AG08395 (cell line): ENCODE measurements at regions not wholly inside any gene's neighbourhood (a gene's known extent, or its start where the extent isn't known, plus 50 kb on each side); places are given as distances from the start of the nearest gene placed in this dataset.
"Not testable (repeated sequence)": the region's sequence is repeated elsewhere in the genome, so short reads cannot be mapped to it uniquely, and the experiment has no call there.

Source experiments
- DNase-seq: peaks from one replicate; pipeline ENCODE4 v3.0.0; 2012; ENCODE audit warnings: mixed read lengths, low spot score

DNA sequence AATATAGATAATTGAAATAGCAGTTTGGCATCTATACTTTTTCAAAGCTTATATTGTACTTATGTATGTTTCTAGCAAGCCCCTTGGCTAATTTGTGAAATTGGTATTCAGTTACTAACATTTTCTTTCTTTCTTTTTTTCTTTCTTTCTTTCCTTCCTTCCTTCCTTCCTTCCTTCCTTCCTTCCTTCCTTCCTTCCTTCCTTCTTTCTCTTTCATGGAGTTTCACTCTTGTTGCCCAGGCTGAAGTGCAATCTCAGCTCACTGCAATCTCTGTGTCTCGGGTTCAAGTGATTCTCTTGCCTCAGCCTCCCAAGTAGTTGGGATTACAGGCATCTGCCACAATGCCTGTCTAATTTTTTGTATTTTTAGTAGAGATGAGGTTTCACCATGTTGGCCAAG, 215.4 kb downstream of the NNT start:
- DNase-seq = not testable (repeated sequence)

GRCh38 chr5:43815497-43815896, 212.5 kb downstream of the NNT start:
- DNase-seq = no peak

DNA sequence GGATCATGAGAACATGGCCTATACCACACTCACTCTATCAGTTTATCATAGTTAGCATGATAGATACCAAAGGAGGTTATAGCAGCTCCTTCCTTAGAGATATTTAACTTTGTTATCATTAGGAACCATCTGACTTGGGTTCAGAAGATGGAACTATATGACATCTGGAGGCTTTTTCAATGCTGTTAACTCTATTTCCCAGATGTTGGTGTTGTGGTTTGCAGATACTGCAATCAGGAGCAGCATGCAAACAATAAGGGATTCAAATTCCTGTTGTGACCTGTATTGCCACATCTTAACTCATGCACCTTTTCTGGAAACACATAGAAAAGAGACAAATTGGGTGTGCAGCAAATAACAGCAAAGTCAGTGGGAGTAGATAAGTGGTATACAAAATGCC, 201.7 kb downstream of the NNT start:
- no peak for DNase-seq

- DNase-seq = no peak
These were observed 201.1 kb downstream of the NNT start for GRCh38 chr5:43804041-43804440.

DNA sequence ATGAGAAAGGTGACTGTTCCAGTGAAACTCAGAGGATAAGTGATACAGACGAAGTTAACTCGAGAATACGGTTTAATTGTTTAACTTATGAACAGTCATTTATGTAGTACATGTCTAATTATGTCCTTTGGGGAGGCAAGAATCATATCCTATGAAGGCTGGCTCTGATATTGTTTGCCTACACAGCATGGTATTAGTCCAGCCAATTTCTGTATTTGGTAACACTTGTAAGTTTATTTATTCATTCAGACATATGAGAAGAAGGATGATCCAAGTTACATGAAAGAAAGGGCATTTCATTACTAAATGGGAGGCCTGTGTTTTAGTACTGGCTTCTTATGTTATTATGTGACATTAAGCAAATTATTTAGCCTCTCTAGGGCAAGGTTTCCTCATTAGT, 199.7 kb downstream of the NNT start:
- DNase-seq = peak; percentile 10

DNA sequence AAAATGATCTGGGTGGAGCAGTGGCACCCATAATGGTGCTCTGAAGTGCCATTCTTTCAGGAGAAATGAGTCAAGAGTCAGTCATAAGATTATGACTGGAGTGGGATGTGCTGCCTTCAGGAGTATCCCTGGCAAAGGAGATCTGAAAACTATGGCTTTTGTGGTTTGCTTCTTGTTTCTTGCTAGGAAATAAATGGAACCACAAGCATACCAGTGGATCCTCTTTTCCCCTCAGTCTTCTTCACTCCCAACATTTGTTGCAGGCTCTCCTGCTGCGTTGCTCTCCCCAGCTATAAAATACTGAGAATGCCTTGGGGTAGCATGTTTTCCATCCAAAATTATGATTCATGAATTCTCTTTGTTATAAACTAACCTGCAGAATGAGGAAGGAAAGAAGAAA, 199.1 kb downstream of the NNT start:
- DNase-seq = peak; percentile 78

DNA sequence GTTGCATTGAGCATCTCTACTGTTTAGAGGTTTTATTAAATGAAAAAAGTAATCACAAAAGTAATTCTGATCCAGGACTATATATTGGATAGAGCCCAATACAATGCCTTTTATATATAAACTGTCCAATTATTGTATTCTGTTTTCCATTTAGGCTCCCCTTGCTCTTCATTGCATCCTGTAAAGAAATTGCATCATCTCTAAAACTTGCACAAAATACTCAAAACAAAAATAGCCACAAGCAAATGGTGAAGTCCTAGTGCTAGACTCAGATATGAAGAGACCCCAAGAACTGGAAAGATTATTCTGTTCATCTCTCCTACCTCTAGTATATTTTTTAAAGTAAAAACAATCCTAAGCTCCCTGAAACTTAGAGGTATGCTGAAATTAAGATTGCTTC, 195.8 kb downstream of the NNT start:
- no peak for DNase-seq

GRCh38 chr5:43791880-43792279, 188.9 kb downstream of the NNT start:
- DNase-seq = not testable (repeated sequence)

DNA sequence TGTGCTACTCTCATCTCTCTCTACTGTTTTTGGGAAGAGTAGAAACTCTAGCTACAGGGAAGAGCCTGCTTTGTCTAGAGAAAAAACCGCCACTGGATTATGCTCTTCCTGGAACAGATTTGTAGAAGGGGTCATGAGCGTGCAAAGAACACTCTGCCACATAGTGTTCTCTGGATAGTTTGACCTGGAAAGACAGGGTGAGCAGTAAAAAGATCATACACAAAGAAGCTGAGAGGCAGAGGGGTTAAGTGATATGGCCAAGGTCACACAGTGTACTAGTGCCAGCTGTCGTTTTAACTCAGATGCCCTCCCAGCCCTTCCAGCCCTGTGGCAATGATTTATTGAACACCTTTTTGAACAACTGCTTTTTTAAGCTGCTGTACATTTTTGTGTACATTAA, 182.2 kb downstream of the NNT start:
- no peak for DNase-seq

- peak; percentile 46 for DNase-seq
These were observed 177.6 kb downstream of the NNT start for GRCh38 chr5:43780586-43780985.

DNA sequence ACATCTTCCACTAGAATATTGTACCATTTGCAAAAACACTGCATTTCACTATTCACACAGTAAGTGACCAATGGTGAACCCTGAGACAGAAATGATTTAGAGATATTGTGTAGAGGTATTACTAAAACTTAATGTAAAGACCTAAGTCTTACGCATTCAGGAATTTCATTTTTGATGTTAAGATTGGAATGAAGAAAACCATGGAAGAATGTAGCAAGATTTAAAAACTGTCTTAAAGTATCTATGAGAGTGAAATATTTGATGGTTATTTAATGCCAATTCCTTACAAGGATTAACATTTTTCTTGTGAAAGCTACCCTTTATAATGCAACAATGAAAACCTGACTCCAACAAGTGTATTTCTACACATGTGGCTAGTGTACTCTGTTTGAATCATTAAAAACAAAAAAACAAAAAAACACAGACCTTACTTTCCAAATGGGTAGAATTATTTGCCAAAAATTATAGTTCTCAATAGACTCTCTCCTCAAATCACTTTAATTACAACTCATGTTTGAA, 172.0 kb downstream of the NNT start:
- DNase-seq = no peak

- DNase-seq = peak; percentile 65
These were observed 170.5 kb downstream of the NNT start for GRCh38 chr5:43773478-43773844.

DNA sequence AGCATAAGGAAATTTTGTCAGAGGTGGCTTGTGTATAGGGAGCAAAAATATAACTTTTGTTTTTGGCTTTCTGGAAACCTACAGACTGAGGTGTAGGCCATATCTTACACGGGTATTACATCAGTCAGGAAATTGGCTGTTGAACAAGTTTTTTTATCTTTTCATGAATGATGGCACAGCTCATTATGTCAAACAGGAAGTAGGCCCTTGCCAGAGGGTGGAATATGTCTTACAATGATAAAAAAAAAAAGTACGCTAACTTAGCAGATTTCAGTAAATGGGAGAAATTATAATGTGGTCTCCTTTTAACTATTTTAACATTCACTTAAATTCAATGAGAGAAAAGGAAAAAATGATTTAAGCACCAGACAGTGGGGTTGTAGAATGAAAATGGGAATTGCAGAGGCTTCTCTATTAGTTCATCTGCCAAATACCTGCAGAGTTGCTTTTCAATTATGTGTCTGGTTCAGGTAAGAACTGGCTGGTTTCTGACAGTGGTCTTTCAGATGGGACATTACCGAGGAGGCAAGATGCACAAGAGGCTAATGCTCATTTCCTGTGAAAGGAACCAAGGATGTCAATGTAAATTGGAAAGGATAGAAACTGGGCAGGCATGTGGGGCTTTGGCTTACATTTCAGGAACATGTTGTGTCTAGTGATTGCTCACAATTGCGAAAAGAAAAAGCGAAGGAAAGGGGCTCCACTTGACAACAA, 169.9 kb downstream of the NNT start:
- DNase-seq = no peak

DNA sequence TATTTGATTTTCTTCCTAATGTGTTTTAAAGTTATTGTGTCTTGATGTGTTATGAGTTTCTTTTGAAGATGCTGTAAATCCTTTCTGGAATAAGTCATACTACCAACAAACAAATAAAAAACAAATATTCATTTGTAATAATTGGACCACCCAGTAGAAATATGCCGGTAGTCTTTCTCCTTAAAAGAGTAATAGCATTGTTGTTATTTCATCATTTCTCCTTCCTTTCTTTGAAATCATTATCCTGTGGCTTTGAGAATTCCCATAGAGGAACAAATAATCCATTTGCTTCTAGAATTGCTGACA, 169.4 kb downstream of the NNT start:
- DNase-seq = no peak

DNA sequence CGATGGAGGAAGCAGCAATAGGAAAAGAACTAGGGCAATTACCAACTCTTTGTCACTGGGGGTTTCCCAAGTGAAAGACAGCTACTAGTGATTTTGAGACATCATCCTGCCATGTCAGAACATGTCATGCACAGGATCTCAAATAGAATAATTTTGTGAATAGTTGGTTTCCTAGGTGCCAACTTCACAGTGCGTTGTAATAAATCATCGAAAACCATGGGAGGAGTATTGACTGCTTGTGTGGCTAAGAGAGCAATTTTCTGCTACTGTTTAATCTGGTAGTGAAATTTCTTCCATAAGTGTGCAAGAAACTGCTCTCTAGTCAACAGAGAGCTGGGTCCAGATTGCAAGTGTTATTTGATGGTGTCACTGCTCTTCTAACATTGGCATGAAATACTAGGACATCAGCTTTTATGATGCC, 168.6 kb downstream of the NNT start:
- no peak for DNase-seq

GRCh38 chr5:43769571-43770355, 166.8 kb downstream of the NNT start:
- peak; percentile 63 for DNase-seq
